GM06990 (cell line): ENCODE measurements at regions not wholly inside any gene's neighbourhood (a gene's known extent, or its start where the extent isn't known, plus 50 kb on each side); places are given as distances from the start of the nearest gene placed in this dataset.

ENCODE experiments used
- DNase-seq: peaks from one replicate; pipeline ENCODE4 v3.0.0-alpha.2; 2011; ENCODE audit not compliant: insufficient read length; ENCODE audit errors: extremely low read depth
- H3K27me3 ChIP-seq: replicated peaks from 2 replicates; pipeline ENCODE4 v1.6.0; 2011; ENCODE audit warnings: low read length; ENCODE audit not compliant: control insufficient read depth, insufficient read depth
- H3K36me3 ChIP-seq: 2 replicates; pipeline ENCODE4 v1.5.1; 2011; ENCODE audit warnings: low read length; ENCODE audit not compliant: control insufficient read depth, insufficient read depth
- H3K4me3 ChIP-seq: replicated peaks from 2 replicates; pipeline ENCODE4 v1.5.1; 2011; ENCODE audit warnings: low read depth, mild to moderate bottlenecking, control low read depth, low read length
- TF ChIP-seq, protein P1 (sequence below): IDR thresholded peaks from 2 replicates; pipeline ENCODE4 v1.5.1; 2011; ENCODE audit warnings: low read length, control low read depth, mild to moderate bottlenecking, inconsistent platforms; ENCODE audit not compliant: insufficient read depth, poor library complexity, severe bottlenecking

DNA sequence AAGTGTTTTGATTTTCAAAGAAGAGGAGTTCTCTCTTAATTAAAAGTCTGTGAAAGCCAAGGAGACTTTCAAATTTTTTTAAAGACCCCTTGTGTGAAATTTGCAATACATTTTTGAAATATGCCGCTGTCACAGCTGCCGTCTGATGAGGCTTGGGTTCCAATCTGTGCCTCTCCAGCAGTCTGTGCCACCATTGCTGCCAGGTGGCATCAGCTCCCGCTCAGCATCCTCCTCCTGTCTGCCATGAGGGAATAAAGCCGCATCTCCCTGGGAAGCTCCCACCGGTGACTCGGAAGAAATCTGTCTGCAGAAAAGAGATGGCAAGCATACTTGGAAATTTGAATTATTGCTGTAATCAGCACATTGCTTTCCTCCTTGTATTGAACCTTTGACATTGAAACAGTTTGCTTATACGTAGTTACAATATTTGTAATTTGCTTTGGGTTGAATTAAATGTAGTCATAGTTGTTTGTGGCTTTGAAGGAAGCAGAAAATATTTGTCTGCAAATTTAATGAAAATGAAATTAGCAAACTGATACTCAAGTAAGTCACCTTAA lies 145.7 kb upstream of the SNX2 start:
- TF ChIP-seq, protein P1, sequence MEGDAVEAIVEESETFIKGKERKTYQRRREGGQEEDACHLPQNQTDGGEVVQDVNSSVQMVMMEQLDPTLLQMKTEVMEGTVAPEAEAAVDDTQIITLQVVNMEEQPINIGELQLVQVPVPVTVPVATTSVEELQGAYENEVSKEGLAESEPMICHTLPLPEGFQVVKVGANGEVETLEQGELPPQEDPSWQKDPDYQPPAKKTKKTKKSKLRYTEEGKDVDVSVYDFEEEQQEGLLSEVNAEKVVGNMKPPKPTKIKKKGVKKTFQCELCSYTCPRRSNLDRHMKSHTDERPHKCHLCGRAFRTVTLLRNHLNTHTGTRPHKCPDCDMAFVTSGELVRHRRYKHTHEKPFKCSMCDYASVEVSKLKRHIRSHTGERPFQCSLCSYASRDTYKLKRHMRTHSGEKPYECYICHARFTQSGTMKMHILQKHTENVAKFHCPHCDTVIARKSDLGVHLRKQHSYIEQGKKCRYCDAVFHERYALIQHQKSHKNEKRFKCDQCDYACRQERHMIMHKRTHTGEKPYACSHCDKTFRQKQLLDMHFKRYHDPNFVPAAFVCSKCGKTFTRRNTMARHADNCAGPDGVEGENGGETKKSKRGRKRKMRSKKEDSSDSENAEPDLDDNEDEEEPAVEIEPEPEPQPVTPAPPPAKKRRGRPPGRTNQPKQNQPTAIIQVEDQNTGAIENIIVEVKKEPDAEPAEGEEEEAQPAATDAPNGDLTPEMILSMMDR = no peak
- H3K4me3 ChIP-seq = no peak overlapping the region
- H3K27me3 ChIP-seq = no peaks in the 10 kb centered on the region
- no peak for DNase-seq
- H3K36me3 ChIP-seq = no peaks in the 10 kb centered on the region

DNA sequence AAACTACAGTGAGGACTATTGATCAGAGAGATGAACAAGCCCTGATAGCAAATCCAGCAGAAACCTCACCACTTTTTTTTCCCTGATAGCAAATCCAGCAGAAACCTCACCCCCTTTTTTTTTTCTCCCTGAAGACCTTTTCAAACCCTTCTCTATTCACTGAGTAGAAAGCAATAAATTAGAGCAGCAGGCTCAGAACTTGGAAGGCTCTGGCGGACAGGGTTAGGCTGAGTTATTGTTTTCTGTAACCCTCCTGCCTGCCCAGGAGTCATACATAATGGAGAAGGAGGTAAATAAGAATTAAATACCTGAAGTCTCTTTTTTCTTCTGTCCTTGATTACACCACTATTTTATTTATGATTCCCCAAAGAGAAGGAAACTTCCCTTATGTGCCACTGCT lies 136.3 kb upstream of the SNX2 start:
- Histone ChIP-seq H3K4me3 (no peak overlapping the region), H3K27me3 (no peaks in the 10 kb centered on the region), H3K36me3 (no peaks in the 10 kb centered on the region)
- no peak for DNase-seq
- TF ChIP-seq, protein P1 = no peak

DNA sequence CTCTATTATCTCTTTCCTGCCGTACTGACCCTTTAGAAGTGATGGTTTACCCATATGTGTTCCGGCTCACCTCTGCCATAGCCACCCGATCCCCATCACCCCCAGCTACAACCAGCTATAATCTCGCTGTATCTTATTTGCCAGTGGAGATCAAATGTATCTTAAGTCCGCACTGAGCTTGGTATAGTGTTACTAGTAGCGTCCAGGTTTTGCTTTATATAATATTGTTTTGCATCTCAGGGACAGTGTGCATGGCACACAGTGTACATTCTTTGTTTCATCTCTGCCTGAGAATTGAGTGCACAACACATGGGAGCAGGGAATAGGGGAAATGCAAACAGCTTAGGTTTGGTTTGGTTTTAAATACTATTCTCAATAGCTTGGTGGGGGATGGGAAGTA lies 135.8 kb upstream of the SNX2 start:
- Histone ChIP-seq H3K4me3 (no peak overlapping the region), H3K27me3 (no peaks in the 10 kb centered on the region), H3K36me3 (no peaks in the 10 kb centered on the region)
- TF ChIP-seq, protein P1 = no peak
- no peak for DNase-seq

DNA sequence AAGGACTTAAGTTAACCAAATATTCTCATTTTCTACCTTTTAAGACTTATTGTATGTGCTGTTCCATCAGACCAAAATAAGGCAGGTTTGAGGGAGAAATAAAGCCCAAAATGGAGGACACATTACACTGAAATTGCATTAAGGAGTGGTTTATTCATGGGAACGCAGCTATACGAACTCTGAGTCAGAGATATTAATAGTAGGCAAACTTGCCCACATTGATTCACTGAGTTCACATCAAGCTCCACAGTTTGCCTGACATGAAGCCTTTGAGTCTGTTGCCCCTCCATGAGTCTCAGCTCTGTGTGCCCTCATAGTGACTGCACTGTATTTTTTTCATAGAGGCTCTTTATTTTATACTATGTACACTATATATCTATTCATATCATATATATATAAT lies 135.0 kb upstream of the SNX2 start:
- no peak for DNase-seq
- no peaks in the 10 kb centered on the region for H3K36me3 ChIP-seq
- H3K27me3 ChIP-seq = no peaks in the 10 kb centered on the region
- no peak overlapping the region for H3K4me3 ChIP-seq
- TF ChIP-seq, protein P1 = no peak

DNA sequence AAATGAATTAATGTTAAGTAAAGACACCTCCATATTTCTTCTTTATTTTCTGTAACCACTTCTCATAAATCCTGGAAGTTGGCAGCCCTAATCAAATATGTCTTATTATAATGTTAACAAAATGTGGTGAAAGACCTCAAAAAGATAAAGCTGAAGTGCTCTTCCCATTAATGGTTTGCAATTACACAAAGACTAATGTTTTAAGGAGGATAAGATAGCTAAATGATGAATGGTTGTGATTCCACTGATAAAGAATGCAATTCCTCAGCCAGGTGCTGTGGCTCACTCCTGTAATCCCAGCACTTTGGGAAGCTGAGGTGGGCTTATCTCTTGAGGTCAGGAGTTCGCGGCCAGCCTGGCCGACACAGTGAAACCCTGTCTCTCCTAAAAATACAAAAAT lies 125.8 kb upstream of the SNX2 start:
- TF ChIP-seq, protein P1 = no peak
- Histone ChIP-seq H3K27me3 (no peaks in the 10 kb centered on the region), H3K4me3 (no peak overlapping the region), H3K36me3 (no peaks in the 10 kb centered on the region)
- no peak for DNase-seq
